Stimulated activated naive CD4-positive, alpha-beta T cell (primary cell): ENCODE measurements at regions not wholly inside any gene's neighbourhood (a gene's known extent, or its start where the extent isn't known, plus 50 kb on each side); places are given as distances from the start of the nearest gene placed in this dataset.

Source experiments
- DNase-seq, 6 experiments: peaks; one replicate each; lab custom pipeline; 2025; lab: John Stamatoyannopoulos, UW

DNA sequence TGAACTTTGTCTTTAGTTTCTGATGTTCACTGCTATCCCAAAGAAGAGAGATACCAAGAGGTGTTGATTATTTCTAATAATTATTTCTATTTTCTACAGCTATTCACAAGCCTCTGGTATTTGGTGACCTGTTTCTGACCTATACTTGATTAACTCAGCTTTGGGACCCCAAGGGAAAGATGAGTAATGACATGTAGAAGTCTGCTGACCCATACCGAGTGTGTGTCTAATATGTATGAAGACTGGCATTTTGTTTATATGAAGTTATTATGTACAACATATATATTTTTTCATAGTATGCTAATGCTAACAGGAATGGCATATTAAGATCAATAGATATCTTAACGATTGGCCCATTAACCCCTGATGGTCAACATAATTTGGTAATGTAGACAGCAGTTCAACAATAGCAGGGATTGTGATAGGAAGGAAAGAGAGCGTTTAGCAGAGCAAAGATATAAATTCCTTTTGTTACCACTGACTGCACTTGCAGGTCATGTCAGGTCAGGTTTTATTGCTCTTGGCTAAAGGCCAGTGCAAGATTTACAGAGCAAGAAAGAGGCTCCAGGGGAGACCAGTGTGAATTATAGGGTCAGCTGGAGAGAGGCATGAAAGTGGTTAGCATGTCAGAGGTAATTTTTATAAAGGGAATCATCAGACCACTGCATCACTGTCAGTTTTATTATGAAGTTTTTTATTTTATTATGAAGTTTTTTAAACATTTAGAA, 94.7 kb upstream of the DIPK2B start:
- DNase-seq: no peak

DNA sequence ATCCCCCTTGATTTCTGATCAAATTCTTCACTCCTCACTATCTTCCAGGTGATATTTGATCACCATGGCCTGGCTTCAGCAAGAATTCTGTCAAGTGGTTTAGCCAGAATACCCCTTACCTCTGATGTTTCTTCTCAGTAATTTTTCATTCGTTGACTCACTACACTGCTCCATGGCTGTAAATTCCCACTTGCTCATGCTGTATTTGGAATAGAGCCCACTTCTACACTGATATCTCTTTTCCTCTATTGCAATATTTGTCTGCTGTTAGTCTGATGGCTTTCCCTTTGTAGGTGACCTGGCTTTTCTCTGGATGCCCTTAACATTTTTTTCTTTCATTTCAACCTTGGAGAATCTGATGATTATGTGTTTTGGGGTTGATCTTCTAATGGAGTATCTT, 73.9 kb upstream of the DIPK2B start:
- DNase-seq: no peak

- no peak for DNase-seq
Observed at GRCh38 chrX:45267007-45267406, 66.3 kb upstream of the DIPK2B start.

DNA sequence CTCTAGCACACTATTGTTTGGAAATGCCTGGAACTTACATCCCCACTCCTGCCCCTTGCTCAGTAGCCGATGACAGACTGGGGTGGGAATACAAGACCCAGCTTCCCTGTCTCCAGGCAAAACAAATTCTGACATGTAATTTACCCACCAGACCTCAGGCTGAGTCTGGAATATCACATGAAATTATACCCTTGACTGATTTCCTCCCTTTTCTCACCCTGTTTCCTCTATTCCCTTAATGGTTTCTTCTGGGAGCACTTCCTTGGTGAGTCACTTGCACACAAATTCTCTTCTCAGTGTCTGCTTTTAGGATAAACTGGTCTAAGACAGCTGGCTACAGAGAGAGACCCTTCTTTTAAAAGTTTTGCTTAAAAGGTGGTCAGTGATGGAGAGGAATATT, 65.8 kb upstream of the DIPK2B start:
- DNase-seq: no peak

DNA sequence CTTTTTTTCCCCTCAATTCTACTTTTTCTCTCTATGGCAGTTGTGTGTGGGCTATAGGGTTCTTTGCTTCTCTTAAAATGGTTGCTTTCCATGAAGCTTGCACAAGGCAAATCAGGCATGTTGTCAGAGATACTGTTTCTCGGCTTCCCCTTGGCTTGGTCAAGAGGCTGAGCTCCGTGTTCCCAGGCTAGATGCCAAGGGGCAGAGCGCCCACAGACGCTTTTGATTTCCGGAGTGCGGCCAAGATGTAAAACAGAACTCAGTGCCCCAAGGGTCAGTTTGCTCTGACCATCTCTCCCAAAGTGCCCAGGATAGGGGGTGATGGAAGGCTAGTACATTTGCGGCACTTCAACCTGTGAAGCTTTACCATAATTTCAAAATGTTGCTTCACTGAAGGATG, 64.2 kb upstream of the DIPK2B start:
- DNase-seq: no peak

DNA sequence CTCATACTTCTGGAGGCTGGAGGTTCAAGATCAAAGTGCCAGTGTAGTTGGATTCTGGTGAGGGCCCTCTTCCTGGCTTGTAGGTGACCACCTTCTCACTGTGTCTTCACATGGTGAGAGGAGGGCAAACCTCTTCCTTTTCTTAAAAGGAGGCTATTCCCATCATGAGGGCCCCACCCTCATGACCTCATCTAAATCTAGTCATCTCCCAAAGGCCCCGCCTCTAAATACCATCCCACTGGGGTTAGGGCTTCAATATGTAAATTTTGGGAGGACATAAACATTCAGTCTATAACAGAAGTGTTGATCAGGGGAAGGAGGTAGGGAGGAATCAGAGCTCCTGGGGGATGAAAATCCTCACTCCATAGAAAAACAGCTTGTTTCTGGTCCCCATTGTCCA, 60.8 kb upstream of the DIPK2B start:
- DNase-seq: no peak

DNA sequence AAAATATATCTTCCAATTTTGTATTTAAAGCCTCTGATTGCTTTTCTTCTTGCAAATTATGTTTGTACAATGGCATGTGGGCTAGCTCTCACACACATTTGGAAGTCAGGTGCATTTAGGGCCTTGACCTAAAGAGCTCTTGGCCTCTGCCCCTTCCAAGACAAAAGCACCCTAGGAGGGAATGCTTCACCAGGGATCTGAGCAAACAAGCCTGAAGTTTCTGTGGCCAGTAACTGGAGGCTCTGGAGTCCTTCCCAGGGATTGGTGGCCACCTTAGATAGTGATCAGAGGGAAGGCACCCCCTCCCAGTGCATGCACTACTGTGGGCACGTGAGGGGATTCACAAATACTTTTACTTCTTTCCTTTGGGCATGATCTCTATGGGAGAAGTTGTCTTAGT, 60.3 kb upstream of the DIPK2B start:
- no peak for DNase-seq

DNA sequence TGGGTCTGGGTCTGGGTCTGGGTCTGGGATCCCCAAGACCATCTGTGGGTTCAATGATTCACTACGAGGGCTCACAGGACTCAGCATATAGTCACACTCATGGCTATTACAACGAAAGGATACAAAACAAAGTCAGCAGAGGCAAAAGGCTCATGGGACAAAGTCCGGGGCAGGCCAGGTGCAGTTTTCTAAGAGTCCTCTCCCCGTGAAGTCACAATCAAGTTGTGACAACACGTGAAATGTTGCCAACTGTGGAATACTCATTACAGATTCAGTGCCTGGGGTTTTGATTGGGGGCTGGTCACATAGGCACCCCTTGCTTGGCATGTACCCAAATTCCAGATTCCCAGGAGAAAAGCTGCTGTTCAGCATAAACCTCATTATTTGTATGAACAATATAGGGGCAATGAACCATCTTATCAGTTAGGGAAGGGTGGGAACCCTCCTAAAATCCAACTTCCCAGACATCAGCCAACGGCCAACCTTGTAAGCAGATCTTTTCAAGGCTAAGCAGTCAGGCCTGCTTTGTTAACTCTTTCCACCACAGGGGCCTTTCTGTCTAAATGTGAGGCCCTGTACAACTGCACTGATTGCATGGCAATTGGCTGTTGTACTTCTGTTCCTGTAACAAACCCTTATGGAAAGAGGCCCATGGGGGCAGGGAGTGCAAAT, 58.2 kb upstream of the DIPK2B start:
- no peak for DNase-seq
